Heart left ventricle (tissue), 13 donors: ENCODE measurements at regions not wholly inside any gene's neighbourhood (a gene's known extent, or its start where the extent isn't known, plus 50 kb on each side); places are given as distances from the start of the nearest gene placed in this dataset.

Experiments
- POLR2A ChIP-seq, 2 donors: fragments of 450-650 bp; IDR thresholded peaks; one replicate each; pipeline ENCODE4 v1.6.1; 2017; ENCODE audit warnings: antibody characterized with exemption in 2 of 2, mild to moderate bottlenecking in 2 of 2, moderate library complexity in 2 of 2
- TF ChIP-seq, protein P1 (sequence below), 12 donors: fragments of 200-600 bp; sonication (generic) in 4 of 12; IDR thresholded peaks; one replicate each; pipeline versions ENCODE4 v1.5.0 to v1.8.0; 2018 to 2022; ENCODE audit warnings: antibody characterized with exemption in 12 of 12, mild to moderate bottlenecking in 5 of 12
- donor health status: ischemic (EF 13 %, LVEDD 7.1; RV severe dilation, severe dysfunction).
- donor health status: DM: no; HTN: yes; CAD: no.
- donor health status: DM: no; HTN: no; CAD: no.
- donor health status: ischemic (EF 25% LVEDD 6.9; RV normal size, moderate dysfunction).
- donor health status: ischemic (EF 25% LVEDD 5.7; RV mildly dilated, moderate dysfunction).
- donor health status: ischemic (EF 35%, LVEDD 5.7; RV mildly dilated, moderate dysfunction).
- donor health status: nonischemic (EF 11% LVEDD 7.7; RV severe dilation, severe dysfunction).
- donor health status: DM: yes; HTN: yes; CAD: no.
- donor health status: PGD.
- donor health status: ischemic (EF 29% LVEDD 5.4; RV normal size, mild dysfunction).
- donor health status: nonischemic (EF 23%, LVEDD 6.1; RV moderate dilation, normal function).

DNA sequence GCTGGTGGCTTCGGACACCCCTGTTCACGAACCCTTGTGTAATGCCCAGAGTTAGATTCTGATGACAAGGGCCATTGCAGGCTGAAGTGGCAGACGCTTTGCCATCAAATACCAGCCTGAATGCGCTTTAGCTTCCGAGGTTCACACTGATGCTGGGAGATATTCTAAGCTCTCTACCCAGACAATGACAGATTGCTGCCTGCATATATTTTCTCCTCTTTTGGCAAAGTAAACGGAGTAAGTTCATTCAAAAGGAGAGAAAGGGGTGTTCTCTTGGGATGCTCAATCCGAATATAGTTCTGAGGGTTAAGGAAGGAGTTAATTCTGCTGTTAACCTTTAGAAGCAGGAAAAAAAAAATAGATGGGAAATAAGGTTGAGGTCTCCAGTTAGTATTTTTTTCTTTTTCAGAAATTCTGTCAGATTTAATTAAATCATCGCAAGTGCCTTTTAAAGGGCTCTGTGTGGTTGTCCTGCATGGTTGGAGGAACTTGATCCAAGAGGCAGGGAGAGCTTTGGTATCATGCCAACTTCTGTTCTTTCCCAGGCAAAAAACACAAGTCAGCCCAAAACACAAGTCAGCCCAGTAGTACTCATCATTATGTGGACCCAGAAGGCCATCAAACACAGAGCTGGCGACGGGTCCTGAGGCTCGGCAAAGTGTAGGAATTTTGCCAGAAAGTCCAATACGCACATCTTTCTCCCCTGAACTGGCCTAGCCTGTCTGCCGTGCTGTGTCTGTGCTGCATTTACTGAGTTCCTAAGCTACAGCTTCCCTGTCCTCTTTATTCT lies 70.9 kb upstream of the ST8SIA2 start:
- TF ChIP-seq, protein P1, sequence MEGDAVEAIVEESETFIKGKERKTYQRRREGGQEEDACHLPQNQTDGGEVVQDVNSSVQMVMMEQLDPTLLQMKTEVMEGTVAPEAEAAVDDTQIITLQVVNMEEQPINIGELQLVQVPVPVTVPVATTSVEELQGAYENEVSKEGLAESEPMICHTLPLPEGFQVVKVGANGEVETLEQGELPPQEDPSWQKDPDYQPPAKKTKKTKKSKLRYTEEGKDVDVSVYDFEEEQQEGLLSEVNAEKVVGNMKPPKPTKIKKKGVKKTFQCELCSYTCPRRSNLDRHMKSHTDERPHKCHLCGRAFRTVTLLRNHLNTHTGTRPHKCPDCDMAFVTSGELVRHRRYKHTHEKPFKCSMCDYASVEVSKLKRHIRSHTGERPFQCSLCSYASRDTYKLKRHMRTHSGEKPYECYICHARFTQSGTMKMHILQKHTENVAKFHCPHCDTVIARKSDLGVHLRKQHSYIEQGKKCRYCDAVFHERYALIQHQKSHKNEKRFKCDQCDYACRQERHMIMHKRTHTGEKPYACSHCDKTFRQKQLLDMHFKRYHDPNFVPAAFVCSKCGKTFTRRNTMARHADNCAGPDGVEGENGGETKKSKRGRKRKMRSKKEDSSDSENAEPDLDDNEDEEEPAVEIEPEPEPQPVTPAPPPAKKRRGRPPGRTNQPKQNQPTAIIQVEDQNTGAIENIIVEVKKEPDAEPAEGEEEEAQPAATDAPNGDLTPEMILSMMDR (IDR thresholded peaks at IDR 0.05): no peak
- no peak for TF ChIP-seq POLR2A (IDR thresholded peaks at IDR 0.05)
